ENCODE measurements at regions not wholly inside any gene's neighbourhood (a gene's known extent, or its start where the extent isn't known, plus 50 kb on each side); places are given as distances from the start of the nearest gene placed in this dataset.
A peak's percentile ranks its signal among the peaks of the same experiment; 100 is the strongest.

DNA sequence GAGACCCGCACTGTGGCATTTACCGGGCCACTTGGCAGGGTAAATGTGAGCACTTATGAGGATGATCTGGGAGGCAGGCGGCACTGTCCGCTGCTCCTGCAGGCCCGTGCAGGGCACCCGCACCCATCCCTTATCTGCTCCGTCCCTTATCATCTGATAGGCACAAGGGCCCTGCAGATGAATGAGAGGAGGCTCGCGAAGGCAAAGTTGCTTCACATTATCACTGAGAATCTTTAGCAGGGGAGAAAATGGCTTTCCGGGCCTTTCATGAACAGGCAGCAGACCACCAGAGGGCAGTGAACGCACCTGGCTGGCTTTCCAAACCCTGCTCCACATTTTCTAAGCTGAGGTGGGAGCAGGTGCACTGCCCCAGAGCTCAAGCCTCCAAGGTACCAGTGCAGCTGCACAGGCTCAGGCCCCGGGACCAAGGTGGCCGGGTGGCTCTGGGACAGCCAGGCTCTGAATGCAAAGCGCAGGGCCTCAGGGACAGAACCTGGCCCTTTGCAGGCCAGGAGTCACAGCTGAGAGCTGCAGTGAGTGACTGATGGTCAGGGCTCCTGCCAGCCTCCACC lies 165.6 kb downstream of the SHANK2 start:
- Mint-ChIP-seq H3K9me3 (ENCODE audit: unreplicated experiment) (no peaks in the 10 kb centered on the region), H3K27me3 (ENCODE audit: low read depth, unreplicated experiment) (peaks cover 17% of the 10 kb centered on the region), H3K36me3 (ENCODE audit: low read depth, unreplicated experiment) (peaks cover 1% of the 10 kb centered on the region), H3K27ac (ENCODE audit: unreplicated experiment) (no peak overlapping the region), H3K4me3 (ENCODE audit: unreplicated experiment) (no peak overlapping the region), H3K4me1 (ENCODE audit: low read depth, unreplicated experiment) (no peaks in the 10 kb centered on the region)
- Histone ChIP-seq H3K4me2 (ENCODE audit: low read length) (no peak overlapping the region), H3K4me1 (ENCODE audit: insufficient read depth, low read length) (no peaks in the 10 kb centered on the region), H3K27ac (ENCODE audit: low read depth, low read length) (no peak overlapping the region), H3K27me3 (ENCODE audit: insufficient read depth, low read length) (no peaks in the 10 kb centered on the region), H2AFZ (ENCODE audit: low read depth, low read length) (no peak overlapping the region), H3K36me3 (ENCODE audit: insufficient read depth, low read length) (no peaks in the 10 kb centered on the region), H3K4me3 (ENCODE audit: insufficient read depth, low read depth, low read length) (no peak overlapping the region), H3K79me2 (ENCODE audit: insufficient read depth, low read length) (no peaks in the 10 kb centered on the region), H4K20me1 (ENCODE audit: insufficient read depth, low read length) (no peaks in the 10 kb centered on the region), H3K9ac (ENCODE audit: low read length) (no peak overlapping the region), H3K9me3 (ENCODE audit: insufficient read depth, low read depth, low read length) (no peaks in the 10 kb centered on the region)
- TF ChIP-seq, protein P1, sequence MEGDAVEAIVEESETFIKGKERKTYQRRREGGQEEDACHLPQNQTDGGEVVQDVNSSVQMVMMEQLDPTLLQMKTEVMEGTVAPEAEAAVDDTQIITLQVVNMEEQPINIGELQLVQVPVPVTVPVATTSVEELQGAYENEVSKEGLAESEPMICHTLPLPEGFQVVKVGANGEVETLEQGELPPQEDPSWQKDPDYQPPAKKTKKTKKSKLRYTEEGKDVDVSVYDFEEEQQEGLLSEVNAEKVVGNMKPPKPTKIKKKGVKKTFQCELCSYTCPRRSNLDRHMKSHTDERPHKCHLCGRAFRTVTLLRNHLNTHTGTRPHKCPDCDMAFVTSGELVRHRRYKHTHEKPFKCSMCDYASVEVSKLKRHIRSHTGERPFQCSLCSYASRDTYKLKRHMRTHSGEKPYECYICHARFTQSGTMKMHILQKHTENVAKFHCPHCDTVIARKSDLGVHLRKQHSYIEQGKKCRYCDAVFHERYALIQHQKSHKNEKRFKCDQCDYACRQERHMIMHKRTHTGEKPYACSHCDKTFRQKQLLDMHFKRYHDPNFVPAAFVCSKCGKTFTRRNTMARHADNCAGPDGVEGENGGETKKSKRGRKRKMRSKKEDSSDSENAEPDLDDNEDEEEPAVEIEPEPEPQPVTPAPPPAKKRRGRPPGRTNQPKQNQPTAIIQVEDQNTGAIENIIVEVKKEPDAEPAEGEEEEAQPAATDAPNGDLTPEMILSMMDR (IDR thresholded peaks at IDR 0.05; ENCODE audit: insufficient read depth, low read depth, low read length): peak; percentile 49
- no peak for TF ChIP-seq EZH2 (IDR thresholded peaks at IDR 0.05; ENCODE audit: insufficient read depth, low read length)
- FAIRE-seq (no peak), DNase-seq (ENCODE audit: low read depth) (no peak)

DNA sequence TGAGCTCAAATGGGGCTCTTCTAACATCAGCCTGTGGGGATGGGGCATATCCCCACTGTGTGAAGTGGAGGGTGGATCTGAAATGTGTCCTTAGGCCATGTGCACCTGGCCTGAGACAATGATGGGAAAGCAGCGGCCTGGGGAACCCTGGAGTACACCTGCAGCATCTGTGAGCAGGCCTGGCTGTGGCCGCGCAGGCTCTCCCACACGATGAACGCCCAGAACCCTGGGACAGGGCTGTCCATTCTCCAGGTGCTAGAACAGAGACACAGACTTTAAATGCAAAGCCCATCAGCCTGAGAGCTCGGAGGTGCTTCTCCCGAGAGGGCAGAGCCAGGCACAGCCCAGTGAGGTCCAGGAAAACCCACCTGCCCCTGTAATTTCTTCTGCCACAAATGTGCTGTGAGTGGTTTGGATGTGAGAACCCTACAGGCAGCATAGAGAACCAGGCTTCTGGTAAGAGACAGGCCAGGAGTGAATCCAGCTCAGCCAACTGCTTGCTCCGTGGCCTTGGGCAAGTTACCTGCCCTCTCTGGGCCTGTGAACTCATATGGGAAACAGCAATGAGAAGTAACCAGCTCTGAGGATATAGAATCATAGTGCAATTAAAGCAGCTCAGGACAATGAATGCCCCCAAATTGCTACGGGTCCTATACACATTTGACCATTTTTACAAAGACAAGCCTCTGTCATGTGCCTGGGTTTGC lies 167.9 kb downstream of the SHANK2 start:
- H3K27ac ChIP-seq (ENCODE audit: low read depth, low read length): no peak overlapping the region
- Mint-ChIP-seq H3K27ac (ENCODE audit: unreplicated experiment) (no peak overlapping the region), H3K4me1 (ENCODE audit: low read depth, unreplicated experiment) (no peaks in the 10 kb centered on the region), H3K4me3 (ENCODE audit: unreplicated experiment) (no peak overlapping the region), H3K36me3 (ENCODE audit: low read depth, unreplicated experiment) (peaks cover 1% of the 10 kb centered on the region), H3K9me3 (ENCODE audit: unreplicated experiment) (no peaks in the 10 kb centered on the region), H3K27me3 (ENCODE audit: low read depth, unreplicated experiment) (peaks cover 13% of the 10 kb centered on the region)
- no peaks in the 10 kb centered on the region for H3K4me1 ChIP-seq (ENCODE audit: insufficient read depth, low read length)
- H3K4me2 ChIP-seq (ENCODE audit: low read length): no peak overlapping the region
- no peaks in the 10 kb centered on the region for H4K20me1 ChIP-seq (ENCODE audit: insufficient read depth, low read length)
- no peak overlapping the region for H2AFZ ChIP-seq (ENCODE audit: low read depth, low read length)
- no peaks in the 10 kb centered on the region for H3K9me3 ChIP-seq (ENCODE audit: insufficient read depth, low read depth, low read length)
- H3K36me3 ChIP-seq (ENCODE audit: insufficient read depth, low read length): no peaks in the 10 kb centered on the region
- H3K27me3 ChIP-seq (ENCODE audit: insufficient read depth, low read length): no peaks in the 10 kb centered on the region
- no peak overlapping the region for H3K4me3 ChIP-seq (ENCODE audit: insufficient read depth, low read depth, low read length)
- FAIRE-seq: no peak
- TF ChIP-seq, protein P1 (IDR thresholded peaks at IDR 0.05; ENCODE audit: insufficient read depth, low read depth, low read length): no peak
- no peak for TF ChIP-seq EZH2 (IDR thresholded peaks at IDR 0.05; ENCODE audit: insufficient read depth, low read length)
- DNase-seq (ENCODE audit: low read depth): no peak
- H3K79me2 ChIP-seq (ENCODE audit: insufficient read depth, low read length): no peaks in the 10 kb centered on the region
- no peak overlapping the region for H3K9ac ChIP-seq (ENCODE audit: low read length)

DNA sequence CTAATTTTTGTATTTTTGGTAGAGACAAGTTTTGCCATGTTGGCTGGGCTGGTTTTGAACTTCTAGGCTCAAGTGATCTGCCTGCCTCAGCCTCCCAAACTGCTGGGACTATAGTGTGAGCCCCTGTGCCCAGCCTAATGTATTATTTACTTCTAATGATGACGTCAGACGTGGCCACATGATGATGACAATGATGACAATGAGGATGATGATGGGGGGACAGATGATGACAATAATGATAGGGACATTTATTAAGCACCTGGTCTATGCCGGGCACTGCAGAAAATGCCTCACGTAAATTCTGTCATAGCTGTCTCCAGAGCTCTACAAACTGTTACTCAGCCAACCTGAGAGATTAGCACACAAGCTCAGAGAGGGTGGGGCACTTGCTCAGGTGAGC lies 169.3 kb downstream of the SHANK2 start:
- Mint-ChIP-seq H3K4me3 (ENCODE audit: unreplicated experiment) (no peak overlapping the region), H3K36me3 (ENCODE audit: low read depth, unreplicated experiment) (no peaks in the 10 kb centered on the region), H3K27me3 (ENCODE audit: low read depth, unreplicated experiment) (peaks cover 8% of the 10 kb centered on the region), H3K9me3 (ENCODE audit: unreplicated experiment) (peaks cover 3% of the 10 kb centered on the region), H3K27ac (ENCODE audit: unreplicated experiment) (no peak overlapping the region), H3K4me1 (ENCODE audit: low read depth, unreplicated experiment) (no peaks in the 10 kb centered on the region)
- Histone ChIP-seq H3K36me3 (ENCODE audit: insufficient read depth, low read length) (no peaks in the 10 kb centered on the region), H3K4me3 (ENCODE audit: insufficient read depth, low read depth, low read length) (no peak overlapping the region), H3K9ac (ENCODE audit: low read length) (no peak overlapping the region), H3K4me1 (ENCODE audit: insufficient read depth, low read length) (no peaks in the 10 kb centered on the region), H3K27me3 (ENCODE audit: insufficient read depth, low read length) (no peaks in the 10 kb centered on the region), H3K4me2 (ENCODE audit: low read length) (no peak overlapping the region), H3K9me3 (ENCODE audit: insufficient read depth, low read depth, low read length) (no peaks in the 10 kb centered on the region), H3K79me2 (ENCODE audit: insufficient read depth, low read length) (no peaks in the 10 kb centered on the region), H3K27ac (ENCODE audit: low read depth, low read length) (no peak overlapping the region), H4K20me1 (ENCODE audit: insufficient read depth, low read length) (no peaks in the 10 kb centered on the region), H2AFZ (ENCODE audit: low read depth, low read length) (no peak overlapping the region)
- TF ChIP-seq, protein P1 (IDR thresholded peaks at IDR 0.05; ENCODE audit: insufficient read depth, low read depth, low read length): no peak
- no peak for TF ChIP-seq EZH2 (IDR thresholded peaks at IDR 0.05; ENCODE audit: insufficient read depth, low read length)
- FAIRE-seq: no peak
- DNase-seq (ENCODE audit: low read depth): no peak
